KMS-11 (cell line): ENCODE measurements at regions not wholly inside any gene's neighbourhood (a gene's known extent, or its start where the extent isn't known, plus 50 kb on each side); places are given as distances from the start of the nearest gene placed in this dataset.

Source experiments
- H2AFZ ChIP-seq: fragments of 200-600 bp; sonication (generic); 2 replicates; pipeline ENCODE4 v1.6.1; 2016; ENCODE audit warnings: antibody characterized with exemption, mixed run types, low read depth
- H3K27ac ChIP-seq: fragments of 200-600 bp; sonication (generic); 2 replicates; pipeline ENCODE4 v1.6.1; 2016; ENCODE audit warnings: mild to moderate bottlenecking, mixed run types
- H3K27me3 ChIP-seq: fragments of 200-600 bp; sonication (generic); 2 replicates; pipeline ENCODE4 v1.6.1; 2017; ENCODE audit warnings: mild to moderate bottlenecking, low read depth, mixed run types, moderate library complexity; ENCODE audit not compliant: insufficient read depth
- H3K36me3 ChIP-seq: fragments of 200-600 bp; sonication (generic); 2 replicates; pipeline ENCODE4 v1.6.1; 2017; ENCODE audit warnings: mild to moderate bottlenecking, mixed run types; ENCODE audit not compliant: insufficient read depth
- H3K4me1 ChIP-seq: fragments of 200-600 bp; sonication (generic); 2 replicates; pipeline ENCODE4 v1.6.1; 2016; ENCODE audit warnings: mild to moderate bottlenecking, low read depth, mixed run types; ENCODE audit not compliant: poor library complexity, severe bottlenecking
- H3K4me2 ChIP-seq: fragments of 200-600 bp; sonication (generic); 2 replicates; pipeline ENCODE4 v1.7.0; 2016; ENCODE audit warnings: mild to moderate bottlenecking, mixed run types
- H3K4me3 ChIP-seq: fragments of 200-600 bp; sonication (generic); IDR thresholded peaks from 2 replicates; pipeline ENCODE4 v1.6.1; 2017; ENCODE audit warnings: low read depth, low read length, mixed read lengths; ENCODE audit not compliant: insufficient read depth
- H3K79me2 ChIP-seq: fragments of 200-600 bp; sonication (generic); 2 replicates; pipeline ENCODE4 v1.6.1; 2016; ENCODE audit warnings: low read depth, mixed run types; ENCODE audit not compliant: insufficient read depth
- H3K9ac ChIP-seq: fragments of 200-600 bp; sonication (generic); 2 replicates; pipeline ENCODE4 v1.6.1; 2016; ENCODE audit warnings: mild to moderate bottlenecking, mixed run types
- H4K20me1 ChIP-seq: fragments of 200-600 bp; sonication (generic); 2 replicates; pipeline ENCODE4 v1.6.1; 2016; ENCODE audit warnings: mild to moderate bottlenecking, mixed run types; ENCODE audit not compliant: insufficient read depth
- TF ChIP-seq, protein P1 (sequence below): fragments of 200-600 bp; sonication (generic); conservative IDR thresholded peaks from 2 replicates; pipeline ENCODE4 v1.6.1; 2017; ENCODE audit warnings: low read depth, mild to moderate bottlenecking, antibody characterized with exemption, low read length, moderate library complexity, mixed read lengths

DNA sequence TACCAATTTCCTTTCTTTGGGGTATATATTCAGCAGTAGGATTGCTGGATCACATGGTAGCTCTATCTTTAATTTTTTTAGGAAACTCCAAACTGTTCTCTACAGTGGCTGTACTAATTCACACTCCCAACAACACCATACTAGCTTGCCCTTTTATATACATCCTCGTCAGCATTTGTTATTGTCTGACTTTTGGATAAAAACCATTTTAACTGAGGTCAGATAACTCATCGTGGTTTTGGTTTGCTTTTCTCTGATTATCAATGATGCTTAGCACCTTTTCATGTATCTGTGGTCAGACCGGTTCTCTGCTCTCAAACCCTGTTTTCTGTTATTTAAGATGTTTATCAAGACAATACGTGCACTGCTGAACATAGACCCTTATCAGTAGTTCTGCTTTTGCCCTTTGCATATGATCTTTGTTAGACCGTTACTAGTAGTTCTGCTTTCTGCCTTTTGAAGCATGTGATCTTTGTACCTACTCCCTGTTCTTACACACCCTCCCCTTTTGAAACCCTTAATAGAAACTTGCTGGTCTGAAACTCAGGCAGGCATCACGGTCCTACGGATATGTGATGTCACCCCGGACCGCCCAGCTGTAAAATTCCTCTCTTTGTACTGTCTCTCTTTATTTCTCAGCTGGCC is 474.3 kb downstream of the RSL24D1 start:
- Histone ChIP-seq H3K4me1 (no peaks in the 10 kb centered on the region), H3K4me2 (no peak overlapping the region), H3K27ac (no peak overlapping the region), H3K27me3 (no peaks in the 10 kb centered on the region), H3K79me2 (no peaks in the 10 kb centered on the region), H4K20me1 (no peaks in the 10 kb centered on the region), H3K36me3 (no peaks in the 10 kb centered on the region), H2AFZ (no peak overlapping the region), H3K4me3 (no peak overlapping the region), H3K9ac (no peak overlapping the region)
- TF ChIP-seq, protein P1, sequence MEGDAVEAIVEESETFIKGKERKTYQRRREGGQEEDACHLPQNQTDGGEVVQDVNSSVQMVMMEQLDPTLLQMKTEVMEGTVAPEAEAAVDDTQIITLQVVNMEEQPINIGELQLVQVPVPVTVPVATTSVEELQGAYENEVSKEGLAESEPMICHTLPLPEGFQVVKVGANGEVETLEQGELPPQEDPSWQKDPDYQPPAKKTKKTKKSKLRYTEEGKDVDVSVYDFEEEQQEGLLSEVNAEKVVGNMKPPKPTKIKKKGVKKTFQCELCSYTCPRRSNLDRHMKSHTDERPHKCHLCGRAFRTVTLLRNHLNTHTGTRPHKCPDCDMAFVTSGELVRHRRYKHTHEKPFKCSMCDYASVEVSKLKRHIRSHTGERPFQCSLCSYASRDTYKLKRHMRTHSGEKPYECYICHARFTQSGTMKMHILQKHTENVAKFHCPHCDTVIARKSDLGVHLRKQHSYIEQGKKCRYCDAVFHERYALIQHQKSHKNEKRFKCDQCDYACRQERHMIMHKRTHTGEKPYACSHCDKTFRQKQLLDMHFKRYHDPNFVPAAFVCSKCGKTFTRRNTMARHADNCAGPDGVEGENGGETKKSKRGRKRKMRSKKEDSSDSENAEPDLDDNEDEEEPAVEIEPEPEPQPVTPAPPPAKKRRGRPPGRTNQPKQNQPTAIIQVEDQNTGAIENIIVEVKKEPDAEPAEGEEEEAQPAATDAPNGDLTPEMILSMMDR: no peak

DNA sequence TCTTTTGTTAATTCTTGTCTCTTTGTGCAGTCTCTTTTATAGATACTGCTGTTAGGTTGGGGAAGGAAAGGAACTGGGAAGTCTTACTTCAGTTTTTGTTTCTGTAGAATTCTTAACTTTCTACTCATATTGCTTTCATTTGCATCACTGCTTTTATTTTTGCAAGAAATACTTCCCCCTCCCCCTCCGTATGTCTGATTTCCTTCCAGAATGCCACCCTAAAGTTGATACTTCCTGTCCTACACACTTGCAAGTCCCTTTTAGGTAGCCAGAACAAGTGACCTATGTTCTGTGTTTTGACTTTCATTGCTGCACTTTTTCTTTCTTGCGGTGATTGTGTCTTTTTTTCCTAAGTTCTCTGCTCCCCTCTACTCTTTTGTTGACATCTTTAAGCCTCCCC is 477.4 kb downstream of the RSL24D1 start:
- Histone ChIP-seq H3K36me3 (no peaks in the 10 kb centered on the region), H3K79me2 (no peaks in the 10 kb centered on the region), H3K4me3 (no peak overlapping the region), H4K20me1 (no peaks in the 10 kb centered on the region), H3K27me3 (no peaks in the 10 kb centered on the region), H3K9ac (no peak overlapping the region), H2AFZ (no peak overlapping the region), H3K27ac (no peak overlapping the region), H3K4me1 (no peaks in the 10 kb centered on the region), H3K4me2 (no peak overlapping the region)
- TF ChIP-seq, protein P1: no peak

DNA sequence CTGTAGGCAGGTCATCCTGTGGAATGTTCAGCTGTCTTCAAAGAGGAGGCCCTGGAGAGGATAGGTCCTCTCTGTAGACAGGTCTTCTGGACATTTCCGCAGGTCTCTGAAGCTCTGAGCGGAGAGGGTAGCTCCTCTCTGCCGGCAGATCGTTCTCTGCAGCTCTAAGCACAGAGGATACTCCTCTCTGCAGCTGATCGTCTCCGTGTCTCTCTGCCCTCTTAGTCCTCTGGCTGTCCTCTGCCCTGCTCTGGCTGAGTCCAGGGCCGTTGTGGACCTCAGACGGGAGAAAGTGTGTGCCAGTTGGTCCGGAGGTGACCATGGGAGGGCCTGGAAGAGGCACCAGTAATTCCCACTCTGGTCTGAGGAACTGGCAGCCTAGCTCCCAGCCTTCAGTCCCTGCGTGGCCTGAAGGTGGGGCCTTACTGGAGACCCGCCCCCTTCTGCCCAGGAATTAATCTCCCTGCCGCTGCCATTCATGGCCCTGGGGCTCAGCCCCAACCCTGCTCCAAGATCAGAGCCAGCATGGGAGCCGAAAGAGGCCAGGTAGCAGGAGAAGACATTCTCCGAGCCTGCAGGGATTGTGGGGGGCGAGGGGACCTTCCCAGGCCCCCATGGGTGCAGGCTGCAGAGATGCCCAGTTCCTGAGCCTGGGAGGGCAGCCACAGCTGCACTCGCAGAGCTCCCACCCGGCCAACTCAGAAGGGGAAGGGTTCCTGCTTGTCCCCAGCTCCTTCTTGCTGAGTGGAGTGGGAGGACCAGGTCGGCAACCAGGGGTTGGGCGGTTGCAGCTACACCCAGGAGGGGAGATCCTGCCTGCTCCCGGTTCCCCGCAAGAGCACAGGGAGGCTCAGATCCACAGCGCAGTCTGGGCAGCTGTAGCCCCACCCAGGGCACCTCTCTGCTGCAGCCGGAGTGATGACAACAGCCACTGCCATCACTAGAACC is 488.7 kb downstream of the RSL24D1 start:
- H4K20me1 ChIP-seq: no peaks in the 10 kb centered on the region
- H2AFZ ChIP-seq: no peak overlapping the region
- no peak overlapping the region for H3K4me2 ChIP-seq
- no peaks in the 10 kb centered on the region for H3K27me3 ChIP-seq
- H3K4me1 ChIP-seq: no peaks in the 10 kb centered on the region
- TF ChIP-seq, protein P1: no peak
- H3K27ac ChIP-seq: no peak overlapping the region
- H3K36me3 ChIP-seq: no peaks in the 10 kb centered on the region
- H3K4me3 ChIP-seq: no peak overlapping the region
- H3K79me2 ChIP-seq: no peaks in the 10 kb centered on the region
- no peak overlapping the region for H3K9ac ChIP-seq

DNA sequence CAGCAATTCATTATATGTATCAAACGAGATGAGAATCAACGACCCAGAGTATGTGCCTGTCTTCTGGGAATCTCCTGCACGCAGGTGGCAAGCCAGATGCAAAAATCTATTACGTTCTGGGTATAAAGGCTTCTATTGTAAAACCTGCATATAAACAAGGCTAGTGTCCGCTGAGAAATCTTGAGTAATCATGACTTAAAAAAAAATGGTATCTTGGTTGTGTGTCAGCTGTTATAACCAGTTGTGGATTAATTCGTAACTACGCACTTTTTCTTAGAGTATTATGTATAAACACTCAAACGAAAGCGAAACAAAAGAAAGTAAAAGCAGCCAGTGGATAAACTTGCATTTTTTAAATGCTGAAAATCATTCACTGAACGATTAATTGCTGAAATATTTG is 509.1 kb downstream of the RSL24D1 start:
- Histone ChIP-seq H2AFZ (no peak overlapping the region), H3K27me3 (no peaks in the 10 kb centered on the region), H3K9ac (no peak overlapping the region), H3K79me2 (no peaks in the 10 kb centered on the region), H3K4me1 (no peaks in the 10 kb centered on the region), H4K20me1 (no peaks in the 10 kb centered on the region), H3K4me3 (no peak overlapping the region), H3K27ac (no peak overlapping the region), H3K4me2 (no peak overlapping the region), H3K36me3 (no peaks in the 10 kb centered on the region)
- TF ChIP-seq, protein P1: no peak
